Esophagus (tissue), 2 donors: ENCODE measurements at regions not wholly inside any gene's neighbourhood (a gene's known extent, or its start where the extent isn't known, plus 50 kb on each side); places are given as distances from the start of the nearest gene placed in this dataset.

Experiments used
- H3K27ac ChIP-seq, 2 donors: one replicate each; pipeline ENCODE4 v1.5.1; 2013; ENCODE audit warnings: low read depth in 2 of 2, mild to moderate bottlenecking in 2 of 2, inconsistent platforms in 1 of 2, low read length in 1 of 2, moderate library complexity in 1 of 2
- H3K27me3 ChIP-seq, 2 donors: one replicate each; pipeline ENCODE4 v1.6.1; 2013; ENCODE audit warnings: low read length in 2 of 2, control low read depth in 1 of 2, mild to moderate bottlenecking in 1 of 2; ENCODE audit not compliant: insufficient read depth in 2 of 2, control insufficient read depth in 1 of 2
- H3K36me3 ChIP-seq, 2 donors: one replicate each; pipeline ENCODE4 v1.6.1; 2013; ENCODE audit warnings: low read length in 1 of 2; ENCODE audit not compliant: control insufficient read depth in 2 of 2, insufficient read depth in 2 of 2
- H3K4me1 ChIP-seq, 2 donors: one replicate each; pipeline ENCODE4 v1.6.1; 2013; ENCODE audit warnings: low read length in 1 of 2; ENCODE audit not compliant: control insufficient read depth in 2 of 2, insufficient read depth in 2 of 2
- H3K4me3 ChIP-seq, 2 donors: one replicate each; pipeline ENCODE4 v1.5.1; 2013; ENCODE audit warnings: low read length in 2 of 2, mild to moderate bottlenecking in 2 of 2, low read depth in 1 of 2, moderate library complexity in 1 of 2
- H3K9me3 ChIP-seq, 2 donors: one replicate each; pipeline ENCODE4 v1.6.1; 2013; ENCODE audit warnings: mild to moderate bottlenecking in 2 of 2, low read depth in 1 of 2, low read length in 1 of 2, moderate library complexity in 1 of 2; ENCODE audit not compliant: control insufficient read depth in 2 of 2, insufficient read depth in 1 of 2
- WGBS, 2 donors: extraction: QIAGEN DNeasy Blood & Tissue Kit; methylation state at CpG; one replicate each; pipeline ENCODE4 v1.1.7; 2013; 5-methylcytosine and 5-hydroxymethylcytosine counted together
- donor health status: healthy with polysubstance abuse.
- donor health status: Bipolar disorder and iron deficiency.

DNA sequence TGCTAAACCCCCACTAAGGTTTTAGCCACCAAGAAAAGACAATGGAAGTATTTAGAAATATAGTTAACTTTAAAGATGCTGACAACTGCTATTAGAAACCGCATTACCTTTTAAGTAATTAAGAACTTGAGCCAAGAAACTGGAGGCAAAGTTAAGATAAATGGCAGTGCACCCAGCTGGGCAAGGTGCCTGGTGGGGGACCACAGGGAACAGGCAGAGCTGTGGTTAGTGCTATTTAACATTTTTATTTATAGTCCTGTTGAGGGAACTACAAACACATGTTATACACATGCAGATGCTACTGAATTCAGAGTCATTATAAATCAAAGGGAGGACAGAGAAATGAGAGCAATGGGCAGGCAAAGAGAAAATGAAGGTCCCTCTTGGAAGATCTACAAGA, 447.9 kb downstream of the TFAP2B start:
- 40 to 54% methylated on average over 1 of the region's 1 CpG for WGBS, 2 donors
- Histone ChIP-seq H3K4me1 (no peaks in the 10 kb centered on the region), H3K4me3 (no peak overlapping the region), H3K27me3 (peaks cover 0 to 2% of the 10 kb centered on the region in 2 donors), H3K36me3 (no peaks in the 10 kb centered on the region), H3K27ac (no peak overlapping the region), H3K9me3 (no peaks in the 10 kb centered on the region)

DNA sequence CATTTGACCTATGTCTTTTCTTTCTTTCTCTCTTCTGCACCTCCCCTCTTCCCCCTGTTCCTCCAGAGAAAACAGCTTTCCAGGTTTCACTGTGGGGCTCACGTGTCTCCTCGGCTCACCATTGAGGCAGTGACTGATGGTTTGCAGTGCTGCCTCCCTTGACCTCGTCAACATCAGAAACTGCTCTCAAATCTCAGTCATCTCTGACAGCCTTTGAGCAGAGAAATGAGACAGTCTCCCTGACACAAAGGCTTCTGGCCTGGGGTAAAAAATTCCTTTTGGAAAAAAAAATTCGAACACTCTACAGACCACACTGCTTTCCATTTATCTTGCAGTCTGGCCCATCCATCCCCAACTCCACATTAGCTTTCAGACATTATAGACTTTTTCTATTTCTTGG, 450.0 kb downstream of the TFAP2B start:
- H3K4me3 ChIP-seq = no peak overlapping the region
- peaks cover 0 to 2% of the 10 kb centered on the region in 2 donors for H3K27me3 ChIP-seq
- no peak overlapping the region for H3K27ac ChIP-seq
- H3K4me1 ChIP-seq = no peaks in the 10 kb centered on the region
- no peaks in the 10 kb centered on the region for H3K36me3 ChIP-seq
- H3K9me3 ChIP-seq = no peaks in the 10 kb centered on the region
- 54 to 67% methylated on average over 4 of the region's 4 CpGs for WGBS, 2 donors

- no peak overlapping the region for H3K4me3 ChIP-seq
- H3K36me3 ChIP-seq = no peaks in the 10 kb centered on the region
- H3K9me3 ChIP-seq = no peaks in the 10 kb centered on the region
These were observed 451.2 kb downstream of the TFAP2B start for GRCh38 chr6:51269876-51270275.

DNA sequence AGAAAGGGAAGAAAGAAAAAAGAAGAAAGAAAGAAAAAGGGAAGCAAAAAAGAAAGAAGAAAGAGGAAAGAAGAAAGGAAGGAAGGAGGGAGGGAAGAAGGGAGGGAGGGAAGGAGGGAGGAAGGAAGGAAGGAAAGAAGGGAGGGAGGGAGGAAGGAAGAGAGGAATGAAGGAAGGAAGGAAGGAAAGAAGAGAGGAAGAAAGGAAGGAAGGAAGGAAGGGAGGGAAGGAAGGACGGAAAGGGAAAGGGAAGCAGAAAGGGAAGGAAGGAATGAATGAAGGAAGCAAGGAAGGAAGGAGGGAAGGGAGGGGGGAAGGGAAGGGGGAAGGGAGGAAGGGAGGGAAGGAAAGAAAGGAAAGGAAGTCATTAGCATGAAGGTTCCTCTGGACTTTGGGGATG, 452.9 kb downstream of the TFAP2B start:
- Histone ChIP-seq H3K9me3 (no peaks in the 10 kb centered on the region), H3K36me3 (no peaks in the 10 kb centered on the region), H3K27me3 (no peaks in the 10 kb centered on the region), H3K4me3 (no peak overlapping the region), H3K4me1 (no peaks in the 10 kb centered on the region), H3K27ac (no peak overlapping the region)
- 67 to 89% methylated on average over 1 of the region's 1 CpG for WGBS, 2 donors

More at GRCh38 chr6:51269876-51270275, 451.2 kb downstream of the TFAP2B start:
- Histone ChIP-seq H3K4me1 (no peaks in the 10 kb centered on the region), H3K27me3 (peaks cover 0 to 2% of the 10 kb centered on the region in 2 donors), H3K27ac (no peak overlapping the region)

GRCh38 chr6:51273228-51273961, 454.7 kb downstream of the TFAP2B start:
- Histone ChIP-seq H3K27me3 (no peaks in the 10 kb centered on the region), H3K4me1 (no peaks in the 10 kb centered on the region), H3K36me3 (no peaks in the 10 kb centered on the region), H3K9me3 (no peaks in the 10 kb centered on the region), H3K4me3 (peak overlapping the region in 1 of 2 donors; percentile 7), H3K27ac (no peak overlapping the region)
- 37 to 39% methylated on average over 5 of the region's 5 CpGs for WGBS, 2 donors

DNA sequence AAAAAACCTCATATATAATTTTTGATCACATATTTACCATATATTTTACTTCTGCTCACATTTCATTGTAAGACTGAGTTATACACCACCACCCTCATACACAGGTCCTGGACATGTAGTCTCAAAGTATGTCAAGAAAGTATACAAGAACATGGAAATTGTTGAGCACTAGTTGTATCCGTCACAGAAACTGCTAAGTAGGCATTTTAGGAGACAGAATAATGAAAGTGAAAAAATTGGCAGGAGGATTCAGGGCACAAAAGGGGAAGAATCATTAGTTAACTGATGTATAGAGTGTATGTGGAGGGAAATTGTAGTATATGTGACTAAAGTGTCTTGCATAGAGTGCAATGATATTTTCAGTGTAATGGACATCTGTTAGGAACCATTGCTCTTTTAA, 458.8 kb downstream of the TFAP2B start:
- Histone ChIP-seq H3K4me3 (no peak overlapping the region), H3K27me3 (no peaks in the 10 kb centered on the region), H3K9me3 (no peaks in the 10 kb centered on the region), H3K36me3 (no peaks in the 10 kb centered on the region), H3K27ac (no peak overlapping the region), H3K4me1 (no peaks in the 10 kb centered on the region)
- WGBS, 2 donors = 68 to 72% methylated on average over 1 of the region's 1 CpG

DNA sequence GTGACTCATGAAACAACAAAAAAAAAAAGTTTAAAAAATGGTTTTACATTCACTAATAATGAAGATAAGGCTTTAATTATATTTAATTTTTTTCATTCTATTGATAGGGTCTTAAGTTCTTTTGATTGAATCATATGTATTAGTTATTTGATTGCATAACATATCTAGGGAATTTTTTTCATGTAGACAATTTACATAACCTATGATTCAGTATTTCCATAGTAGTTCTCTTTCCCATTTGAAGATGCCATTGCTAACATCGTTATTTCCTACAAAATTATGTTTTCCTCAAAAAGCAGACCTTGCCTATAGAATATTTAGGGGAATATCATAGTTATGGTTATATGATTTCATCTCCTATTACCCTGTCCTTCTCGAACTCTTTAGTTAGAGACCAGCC, 463.4 kb downstream of the TFAP2B start:
- Histone ChIP-seq H3K9me3 (no peaks in the 10 kb centered on the region), H3K4me1 (no peaks in the 10 kb centered on the region), H3K4me3 (no peak overlapping the region), H3K36me3 (no peaks in the 10 kb centered on the region), H3K27me3 (no peaks in the 10 kb centered on the region), H3K27ac (no peak overlapping the region)
- WGBS, 2 donors = 73 to 83% methylated on average over 2 of the region's 2 CpGs

DNA sequence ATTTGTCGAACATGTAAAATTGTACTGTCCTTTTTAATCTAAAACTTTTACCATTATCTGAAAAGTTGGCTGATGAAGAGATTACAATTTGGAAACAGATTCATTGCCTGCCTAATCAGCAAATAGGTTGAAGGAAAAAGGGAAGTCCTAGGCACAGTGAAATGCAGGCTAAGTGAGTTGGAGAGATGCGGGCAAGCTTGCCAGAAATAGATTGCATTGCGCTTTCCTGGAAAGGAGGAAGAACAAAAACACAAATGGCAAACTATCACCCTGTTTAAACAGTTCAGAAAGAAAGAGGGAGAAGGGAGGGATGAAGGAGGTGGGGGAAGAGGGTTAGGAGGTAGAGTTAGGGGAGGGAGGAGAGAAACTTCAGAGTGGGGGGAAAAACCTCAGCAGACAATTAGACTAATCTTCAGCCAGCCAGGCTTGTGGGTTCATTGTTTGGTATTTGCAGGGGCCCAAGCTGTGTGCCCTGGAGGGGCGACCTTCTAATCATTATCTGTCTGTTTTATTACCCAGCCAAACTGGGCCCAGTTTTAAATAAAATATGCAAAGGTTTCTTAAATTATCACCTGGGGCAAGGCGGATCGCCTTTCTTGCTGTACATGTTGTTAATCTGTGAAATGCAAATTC, 465.2 kb downstream of the TFAP2B start:
- no peaks in the 10 kb centered on the region for H3K9me3 ChIP-seq
- 80 to 84% methylated on average over 6 of the region's 6 CpGs for WGBS, 2 donors

DNA sequence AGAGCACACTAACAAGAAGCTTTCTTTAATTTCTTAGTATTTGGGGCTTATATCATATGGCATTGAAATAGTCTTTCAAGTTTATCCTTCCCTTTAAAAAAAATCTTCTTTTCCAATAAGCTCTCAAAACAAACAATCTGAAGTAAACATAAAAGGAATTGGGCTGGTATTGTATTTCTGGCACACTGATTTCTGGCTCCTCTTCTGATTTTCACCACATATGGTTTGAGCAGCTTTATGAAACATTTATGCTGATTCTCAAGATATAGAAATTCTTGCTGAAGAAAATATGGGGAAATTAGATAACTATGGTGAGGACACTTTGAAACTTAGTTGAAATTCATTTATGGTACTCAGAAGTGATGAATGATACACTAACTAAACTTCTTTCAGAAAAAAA, 467.2 kb downstream of the TFAP2B start:
- Histone ChIP-seq H3K4me3 (no peak overlapping the region), H3K27me3 (no peaks in the 10 kb centered on the region), H3K9me3 (no peaks in the 10 kb centered on the region), H3K36me3 (no peaks in the 10 kb centered on the region), H3K4me1 (no peaks in the 10 kb centered on the region), H3K27ac (no peak overlapping the region)

More for the DNA sequence above, 465.2 kb downstream of the TFAP2B start:
- Histone ChIP-seq H3K4me1 (no peaks in the 10 kb centered on the region), H3K4me3 (no peak overlapping the region), H3K27ac (no peak overlapping the region), H3K36me3 (no peaks in the 10 kb centered on the region), H3K27me3 (no peaks in the 10 kb centered on the region)

- Histone ChIP-seq H3K9me3 (no peaks in the 10 kb centered on the region), H3K27ac (no peak overlapping the region), H3K36me3 (no peaks in the 10 kb centered on the region), H3K27me3 (no peaks in the 10 kb centered on the region), H3K4me3 (no peak overlapping the region), H3K4me1 (no peaks in the 10 kb centered on the region)
- 84 to 91% methylated on average over 3 of the region's 3 CpGs for WGBS, 2 donors
These were observed 470.4 kb downstream of the TFAP2B start for GRCh38 chr6:51289041-51289440.
